SK-N-SH (cell line): ENCODE measurements at regions not wholly inside any gene's neighbourhood (a gene's known extent, or its start where the extent isn't known, plus 50 kb on each side); places are given as distances from the start of the nearest gene placed in this dataset.

Source experiments
- CTCF ChIP-seq: fragments of 200-600 bp; sonication (generic); IDR thresholded peaks from 2 replicates; pipeline ENCODE4 v1.6.1; 2017; ENCODE audit warnings: antibody characterized with exemption, mild to moderate bottlenecking, moderate library complexity
- TAF1 ChIP-seq: IDR thresholded peaks from 2 replicates; pipeline ENCODE4 v1.6.1; 2012; ENCODE audit warnings: low read depth, mild to moderate bottlenecking, low read length, moderate library complexity, borderline replicate concordance
- TF ChIP-seq, protein P1 (sequence below): IDR thresholded peaks from 2 replicates; pipeline ENCODE4 v1.6.1; 2012; ENCODE audit warnings: mild to moderate bottlenecking, low read depth, low read length, moderate library complexity

GRCh38 chr1:22291494-22291893 is 148.6 kb upstream of the WNT4 start:
- no peak for TF ChIP-seq TAF1
- TF ChIP-seq CTCF, result no peak
- TF ChIP-seq, protein P1, sequence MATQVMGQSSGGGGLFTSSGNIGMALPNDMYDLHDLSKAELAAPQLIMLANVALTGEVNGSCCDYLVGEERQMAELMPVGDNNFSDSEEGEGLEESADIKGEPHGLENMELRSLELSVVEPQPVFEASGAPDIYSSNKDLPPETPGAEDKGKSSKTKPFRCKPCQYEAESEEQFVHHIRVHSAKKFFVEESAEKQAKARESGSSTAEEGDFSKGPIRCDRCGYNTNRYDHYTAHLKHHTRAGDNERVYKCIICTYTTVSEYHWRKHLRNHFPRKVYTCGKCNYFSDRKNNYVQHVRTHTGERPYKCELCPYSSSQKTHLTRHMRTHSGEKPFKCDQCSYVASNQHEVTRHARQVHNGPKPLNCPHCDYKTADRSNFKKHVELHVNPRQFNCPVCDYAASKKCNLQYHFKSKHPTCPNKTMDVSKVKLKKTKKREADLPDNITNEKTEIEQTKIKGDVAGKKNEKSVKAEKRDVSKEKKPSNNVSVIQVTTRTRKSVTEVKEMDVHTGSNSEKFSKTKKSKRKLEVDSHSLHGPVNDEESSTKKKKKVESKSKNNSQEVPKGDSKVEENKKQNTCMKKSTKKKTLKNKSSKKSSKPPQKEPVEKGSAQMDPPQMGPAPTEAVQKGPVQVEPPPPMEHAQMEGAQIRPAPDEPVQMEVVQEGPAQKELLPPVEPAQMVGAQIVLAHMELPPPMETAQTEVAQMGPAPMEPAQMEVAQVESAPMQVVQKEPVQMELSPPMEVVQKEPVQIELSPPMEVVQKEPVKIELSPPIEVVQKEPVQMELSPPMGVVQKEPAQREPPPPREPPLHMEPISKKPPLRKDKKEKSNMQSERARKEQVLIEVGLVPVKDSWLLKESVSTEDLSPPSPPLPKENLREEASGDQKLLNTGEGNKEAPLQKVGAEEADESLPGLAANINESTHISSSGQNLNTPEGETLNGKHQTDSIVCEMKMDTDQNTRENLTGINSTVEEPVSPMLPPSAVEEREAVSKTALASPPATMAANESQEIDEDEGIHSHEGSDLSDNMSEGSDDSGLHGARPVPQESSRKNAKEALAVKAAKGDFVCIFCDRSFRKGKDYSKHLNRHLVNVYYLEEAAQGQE, result no peak
